Activated T-cell treated with anti-CD3 and anti-CD28 coated beads, Interleukin-2, amount 50 U/mL, for 72 hours (primary cell): ENCODE measurements at regions not wholly inside any gene's neighbourhood (a gene's known extent, or its start where the extent isn't known, plus 50 kb on each side); places are given as distances from the start of the nearest gene placed in this dataset.
"Not testable (repeated sequence)": the region's sequence is repeated elsewhere in the genome, so short reads cannot be mapped to it uniquely, and the experiment has no call there.

ENCODE experiments used
- ATAC-seq, 2 donors: fragments of 150-1000 bp; cut with Tn5 transposase; replicated peaks in 1 of 2; 2 replicates each; pipeline ENCODE4 v1.10.0; 2021; ENCODE audit warnings: moderate library complexity in 2 of 2, mild to moderate bottlenecking in 1 of 2
- DNase-seq, 2 donors: peaks; one replicate each; pipeline ENCODE4 v3.0.0; 2021 to 2022; ENCODE audit warnings: mixed read lengths in 1 of 2
- H3K27ac Mint-ChIP-seq: one replicate; pipeline ENCODE4 v1.8.0; 2022; ENCODE audit warnings: mild to moderate bottlenecking, moderate library complexity, mixed read lengths
- H3K27me3 Mint-ChIP-seq: one replicate; pipeline ENCODE4 v1.8.0; 2022; ENCODE audit warnings: low read depth, mixed read lengths
- H3K36me3 Mint-ChIP-seq, 2 donors: one replicate each; pipeline ENCODE4 v1.8.0; 2022; ENCODE audit warnings: mixed read lengths in 2 of 2, mild to moderate bottlenecking in 1 of 2; ENCODE audit not compliant: insufficient read depth in 2 of 2
- H3K4me1 Mint-ChIP-seq: one replicate; pipeline ENCODE4 v1.8.0; 2022; ENCODE audit warnings: low read depth, mixed read lengths
- H3K4me3 Mint-ChIP-seq, 2 donors: one replicate each; pipeline ENCODE4 v1.8.0; 2022; ENCODE audit warnings: mild to moderate bottlenecking in 2 of 2, mixed read lengths in 2 of 2, moderate library complexity in 2 of 2
- H3K9me3 Mint-ChIP-seq, 2 donors: one replicate each; pipeline ENCODE4 v1.8.0; 2022; ENCODE audit warnings: mixed read lengths in 2 of 2

- ATAC-seq (no peak), DNase-seq (no peak)
- H3K9me3 Mint-ChIP-seq, result peaks cover 3 to 7% of the 10 kb centered on the region in 2 donors
- H3K36me3 Mint-ChIP-seq, result no peaks in the 10 kb centered on the region
- no peaks in the 10 kb centered on the region for H3K4me1 Mint-ChIP-seq
- H3K4me3 Mint-ChIP-seq, result no peak overlapping the region
- no peaks in the 10 kb centered on the region for H3K27me3 Mint-ChIP-seq
- H3K27ac Mint-ChIP-seq, result no peak overlapping the region
Measured at GRCh38 chr3:103513003-103513402, 1078.2 kb downstream of the ZPLD1 start.

GRCh38 chr3:103515116-103515515, 1080.3 kb downstream of the ZPLD1 start:
- no peaks in the 10 kb centered on the region for H3K27me3 Mint-ChIP-seq
- no peaks in the 10 kb centered on the region for H3K36me3 Mint-ChIP-seq
- ATAC-seq (no peak), DNase-seq (no peak)
- peaks cover 3 to 8% of the 10 kb centered on the region in 2 donors for H3K9me3 Mint-ChIP-seq
- H3K4me3 Mint-ChIP-seq, result no peak overlapping the region
- no peak overlapping the region for H3K27ac Mint-ChIP-seq
- no peaks in the 10 kb centered on the region for H3K4me1 Mint-ChIP-seq

GRCh38 chr3:103516950-103517349, 1082.1 kb downstream of the ZPLD1 start:
- Mint-ChIP-seq H3K4me3 (no peak overlapping the region), H3K27ac (no peak overlapping the region), H3K9me3 (peaks cover 6 to 14% of the 10 kb centered on the region in 2 donors), H3K36me3 (peaks cover 2% of the 10 kb centered on the region in 2 donors), H3K4me1 (no peaks in the 10 kb centered on the region), H3K27me3 (no peaks in the 10 kb centered on the region)
- ATAC-seq, result no peak
- DNase-seq, result no peak

GRCh38 chr3:103531327-103531726, 1096.5 kb downstream of the ZPLD1 start:
- H3K27ac Mint-ChIP-seq, H3K36me3 Mint-ChIP-seq, H3K4me1 Mint-ChIP-seq, H3K9me3 Mint-ChIP-seq, H3K27me3 Mint-ChIP-seq, DNase-seq, H3K4me3 Mint-ChIP-seq, ATAC-seq: not testable (repeated sequence)

GRCh38 chr3:103532986-103533385, 1098.2 kb downstream of the ZPLD1 start:
- ATAC-seq (no peak), DNase-seq (no peak)
- H3K27ac Mint-ChIP-seq, result no peak overlapping the region
- H3K9me3 Mint-ChIP-seq, result peaks cover 2 to 3% of the 10 kb centered on the region in 2 donors
- no peaks in the 10 kb centered on the region for H3K36me3 Mint-ChIP-seq
- no peak overlapping the region for H3K4me3 Mint-ChIP-seq
- no peaks in the 10 kb centered on the region for H3K27me3 Mint-ChIP-seq
- no peaks in the 10 kb centered on the region for H3K4me1 Mint-ChIP-seq

- DNase-seq (no peak), ATAC-seq (no peak)
- Mint-ChIP-seq H3K4me1 (no peaks in the 10 kb centered on the region), H3K36me3 (no peaks in the 10 kb centered on the region), H3K27me3 (no peaks in the 10 kb centered on the region), H3K27ac (no peak overlapping the region), H3K9me3 (peaks cover 2 to 6% of the 10 kb centered on the region in 2 donors), H3K4me3 (no peak overlapping the region)
Measured at GRCh38 chr3:103554451-103554850, 1119.6 kb downstream of the ZPLD1 start.

GRCh38 chr3:103564116-103564515, 1129.3 kb downstream of the ZPLD1 start:
- H3K4me1 Mint-ChIP-seq, H3K36me3 Mint-ChIP-seq, ATAC-seq, H3K9me3 Mint-ChIP-seq, H3K27ac Mint-ChIP-seq, DNase-seq, H3K4me3 Mint-ChIP-seq, H3K27me3 Mint-ChIP-seq: not testable (repeated sequence)

- Mint-ChIP-seq H3K4me3 (no peak overlapping the region), H3K4me1 (no peaks in the 10 kb centered on the region), H3K27me3 (no peaks in the 10 kb centered on the region), H3K27ac (no peak overlapping the region), H3K36me3 (no peaks in the 10 kb centered on the region), H3K9me3 (peaks cover under 1 to 2% of the 10 kb centered on the region in 2 donors)
- ATAC-seq (no peak), DNase-seq (no peak)
Measured at GRCh38 chr3:103585809-103586208, 1151.0 kb downstream of the ZPLD1 start.

- ATAC-seq (no peak), DNase-seq (no peak)
- Mint-ChIP-seq H3K4me1 (no peaks in the 10 kb centered on the region), H3K9me3 (peaks cover 1 to 6% of the 10 kb centered on the region in 2 donors), H3K27me3 (no peaks in the 10 kb centered on the region), H3K36me3 (no peaks in the 10 kb centered on the region), H3K27ac (no peak overlapping the region), H3K4me3 (no peak overlapping the region)
Measured at GRCh38 chr3:103589770-103590169, 1155.0 kb downstream of the ZPLD1 start.

- no peak for DNase-seq
- H3K36me3 Mint-ChIP-seq, result no peaks in the 10 kb centered on the region
- H3K27ac Mint-ChIP-seq, result no peak overlapping the region
- peaks cover 5 to 10% of the 10 kb centered on the region in 2 donors for H3K9me3 Mint-ChIP-seq
- ATAC-seq, result no peak
- no peak overlapping the region for H3K4me3 Mint-ChIP-seq
- H3K4me1 Mint-ChIP-seq, result no peaks in the 10 kb centered on the region
- no peaks in the 10 kb centered on the region for H3K27me3 Mint-ChIP-seq
Measured at GRCh38 chr3:103600844-103601243, 1166.0 kb downstream of the ZPLD1 start.

- peaks cover 2 to 10% of the 10 kb centered on the region in 2 donors for H3K9me3 Mint-ChIP-seq
- H3K27ac Mint-ChIP-seq, result no peak overlapping the region
- H3K4me1 Mint-ChIP-seq, result no peaks in the 10 kb centered on the region
- H3K4me3 Mint-ChIP-seq, result no peak overlapping the region
- H3K36me3 Mint-ChIP-seq, result no peaks in the 10 kb centered on the region
- ATAC-seq (no peak), DNase-seq (no peak)
- no peaks in the 10 kb centered on the region for H3K27me3 Mint-ChIP-seq
Measured at GRCh38 chr3:103601666-103602065, 1166.9 kb downstream of the ZPLD1 start.

- no peak overlapping the region for H3K4me3 Mint-ChIP-seq
- no peaks in the 10 kb centered on the region for H3K36me3 Mint-ChIP-seq
- H3K27me3 Mint-ChIP-seq, result no peaks in the 10 kb centered on the region
- ATAC-seq (no peak), DNase-seq (no peak)
- no peak overlapping the region for H3K27ac Mint-ChIP-seq
- H3K4me1 Mint-ChIP-seq, result no peaks in the 10 kb centered on the region
- H3K9me3 Mint-ChIP-seq, result peaks cover 0 to 2% of the 10 kb centered on the region in 2 donors
Measured at GRCh38 chr3:103609472-103609871, 1174.7 kb downstream of the ZPLD1 start.

GRCh38 chr3:103613397-103614156, 1178.8 kb downstream of the ZPLD1 start:
- Mint-ChIP-seq H3K4me1 (no peaks in the 10 kb centered on the region), H3K9me3 (peaks cover 3 to 4% of the 10 kb centered on the region in 2 donors), H3K27me3 (no peaks in the 10 kb centered on the region), H3K27ac (no peak overlapping the region), H3K36me3 (no peaks in the 10 kb centered on the region), H3K4me3 (no peak overlapping the region)
- DNase-seq, result no peak
- no peak for ATAC-seq

- ATAC-seq, result no peak
- DNase-seq, result no peak
- peaks cover 3 to 4% of the 10 kb centered on the region in 2 donors for H3K9me3 Mint-ChIP-seq
- H3K27me3 Mint-ChIP-seq, result no peaks in the 10 kb centered on the region
- H3K4me1 Mint-ChIP-seq, result no peaks in the 10 kb centered on the region
- peaks cover 0 to 1% of the 10 kb centered on the region in 2 donors for H3K36me3 Mint-ChIP-seq
- no peak overlapping the region for H3K27ac Mint-ChIP-seq
- no peak overlapping the region for H3K4me3 Mint-ChIP-seq
Measured at GRCh38 chr3:103614719-103615118, 1179.9 kb downstream of the ZPLD1 start.
